ENCODE measurements at regions not wholly inside any gene's neighbourhood (a gene's known extent, or its start where the extent isn't known, plus 50 kb on each side); places are given as distances from the start of the nearest gene placed in this dataset.

DNA sequence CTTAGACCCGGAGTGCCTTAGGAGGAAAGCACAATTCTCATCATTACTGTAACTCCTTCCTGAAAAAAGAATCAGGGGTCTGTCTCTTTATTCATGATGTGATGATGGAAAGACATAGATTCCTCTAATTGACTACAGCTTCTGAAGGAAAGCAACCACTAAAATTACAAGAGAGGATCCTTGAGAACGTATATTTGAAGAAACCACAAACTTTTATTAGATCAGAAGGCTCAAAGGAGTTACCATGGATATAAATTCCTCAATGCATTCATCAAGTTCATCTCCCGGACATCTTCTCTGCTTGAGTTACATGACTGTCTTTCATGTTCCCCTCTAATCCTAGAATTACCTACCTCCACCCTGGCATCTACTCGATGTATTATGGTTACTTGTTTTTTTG, 104.1 kb upstream of the PAPPA start:
- no peak overlapping the region for H3K4me3 Mint-ChIP-seq
- Histone ChIP-seq H3K9me3 (ENCODE audit: control insufficient read depth, low read depth, low read length) (no peaks in the 10 kb centered on the region), H2AFZ (ENCODE audit: low read length) (no peak overlapping the region), H3K27me3 (ENCODE audit: insufficient read depth, low read length) (no peaks in the 10 kb centered on the region), H3K18ac (ENCODE audit: insufficient read length, low read depth, low read length) (no peak overlapping the region), H2BK15ac (ENCODE audit: low read depth, low read length) (no peak overlapping the region), H2BK120ac (ENCODE audit: low read depth, low read length, poor library complexity, severe bottlenecking) (no peak overlapping the region), H3K79me2 (ENCODE audit: insufficient read depth, low read length) (no peaks in the 10 kb centered on the region), H4K5ac (ENCODE audit: insufficient read length, low read depth, low read length) (no peak overlapping the region), H3K4me2 (ENCODE audit: insufficient read depth, insufficient read length, low read length) (no peak overlapping the region), H3K4ac (ENCODE audit: low read depth, low read length) (no peak overlapping the region), H3K9ac (ENCODE audit: extremely low read depth, insufficient read length, low read length) (no peak overlapping the region), H3K14ac (ENCODE audit: insufficient read depth, low read length) (no peak overlapping the region), H2BK5ac (ENCODE audit: insufficient read length, low read length) (no peak overlapping the region), H2BK20ac (ENCODE audit: low read depth, low read length, poor library complexity, severe bottlenecking) (no peak overlapping the region), H4K20me1 (ENCODE audit: control insufficient read depth, insufficient read depth, insufficient read length) (no peaks in the 10 kb centered on the region), H3K27ac (ENCODE audit: insufficient read length, low read depth, low read length) (no peak overlapping the region), H2AK5ac (ENCODE audit: insufficient read length, low read length) (no peak overlapping the region), H3T11ph (ENCODE audit: low read length) (no peak overlapping the region), H3K4me1 (ENCODE audit: insufficient read depth, low read length) (no peaks in the 10 kb centered on the region), H4K91ac (ENCODE audit: insufficient read length, low read depth, low read length) (no peak overlapping the region), H3K23ac (ENCODE audit: insufficient read length, low read depth, low read length) (no peak overlapping the region), H2BK12ac (ENCODE audit: insufficient read length, low read depth, low read length) (no peak overlapping the region), H3K23me2 (ENCODE audit: insufficient read length, low read depth, low read length, poor library complexity, severe bottlenecking) (no peaks in the 10 kb centered on the region), H3K79me1 (ENCODE audit: insufficient read depth, low read depth, low read length, poor library complexity, severe bottlenecking) (no peaks in the 10 kb centered on the region), H4K8ac (replicated peaks; ENCODE audit: insufficient read length, low read depth, low read length) (no peak overlapping the region), H3K56ac (ENCODE audit: insufficient read length, low read depth, low read length) (no peak overlapping the region)
- H3K9me3 Mint-ChIP-seq = peaks cover 0 to 2% of the 10 kb centered on the region in 2 experiments; a peak in 2 of 5 replicates
- H3K27me3 Mint-ChIP-seq (ENCODE audit: low read depth) = peaks cover 8% of the 10 kb centered on the region
- no peak for DNase-seq
- no CpG with 5 or more reads among the region's 4 CpGs for WGBS (ENCODE audit: extremely low coverage, insufficient read length, low lambda C conversion rate)
- no peaks in the 10 kb centered on the region for H3K4me1 Mint-ChIP-seq
- TF ChIP-seq, protein P1, sequence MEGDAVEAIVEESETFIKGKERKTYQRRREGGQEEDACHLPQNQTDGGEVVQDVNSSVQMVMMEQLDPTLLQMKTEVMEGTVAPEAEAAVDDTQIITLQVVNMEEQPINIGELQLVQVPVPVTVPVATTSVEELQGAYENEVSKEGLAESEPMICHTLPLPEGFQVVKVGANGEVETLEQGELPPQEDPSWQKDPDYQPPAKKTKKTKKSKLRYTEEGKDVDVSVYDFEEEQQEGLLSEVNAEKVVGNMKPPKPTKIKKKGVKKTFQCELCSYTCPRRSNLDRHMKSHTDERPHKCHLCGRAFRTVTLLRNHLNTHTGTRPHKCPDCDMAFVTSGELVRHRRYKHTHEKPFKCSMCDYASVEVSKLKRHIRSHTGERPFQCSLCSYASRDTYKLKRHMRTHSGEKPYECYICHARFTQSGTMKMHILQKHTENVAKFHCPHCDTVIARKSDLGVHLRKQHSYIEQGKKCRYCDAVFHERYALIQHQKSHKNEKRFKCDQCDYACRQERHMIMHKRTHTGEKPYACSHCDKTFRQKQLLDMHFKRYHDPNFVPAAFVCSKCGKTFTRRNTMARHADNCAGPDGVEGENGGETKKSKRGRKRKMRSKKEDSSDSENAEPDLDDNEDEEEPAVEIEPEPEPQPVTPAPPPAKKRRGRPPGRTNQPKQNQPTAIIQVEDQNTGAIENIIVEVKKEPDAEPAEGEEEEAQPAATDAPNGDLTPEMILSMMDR (conservative IDR thresholded peaks at IDR 0.05) = no peak
- H3K36me3 Mint-ChIP-seq (ENCODE audit: insufficient read depth in 1 of 3, low read depth in 3 of 3) = no peaks in the 10 kb centered on the region
- no peak overlapping the region for H3K27ac Mint-ChIP-seq
